ENCODE measurements at regions not wholly inside any gene's neighbourhood (a gene's known extent, or its start where the extent isn't known, plus 50 kb on each side); places are given as distances from the start of the nearest gene placed in this dataset.

- Histone ChIP-seq H3K36me3 (ENCODE audit: low read depth, missing control alignments) (no peaks in the 10 kb centered on the region), H3K4me3 (no peak overlapping the region), H3K27ac (no peak overlapping the region), H3K9me3 (no peaks in the 10 kb centered on the region), H3K4me1 (no peaks in the 10 kb centered on the region), H3K27me3 (no peaks in the 10 kb centered on the region)
- intact Hi-C loops (cut with DNase I; ENCODE audit: low total_unique reads) = loop anchor here (10.0 kb wide), 1 partner anchor 940 kb away; no protein-coding TSS in a partner anchor
- 56 to 61% methylated on average over 6 of the region's 6 CpGs for WGBS, 2 donors
- peak in 2 of 3 experiments; percentile 21 to 41 for TF ChIP-seq CTCF (IDR thresholded peaks at IDR 0.05)
- no peak for TF ChIP-seq POLR2A (IDR thresholded peaks at IDR 0.05)
- peak; percentile 50 for DNase-seq
Measured at GRCh38 chr15:93974804-93975481, 256.4 kb upstream of the MCTP2 start.

- Histone ChIP-seq H3K4me1 (no peaks in the 10 kb centered on the region), H3K27ac (no peak overlapping the region), H3K27me3 (no peaks in the 10 kb centered on the region), H3K36me3 (ENCODE audit: low read depth, missing control alignments) (no peaks in the 10 kb centered on the region), H3K4me3 (no peak overlapping the region), H3K9me3 (no peaks in the 10 kb centered on the region)
- intact Hi-C loops (cut with DNase I; ENCODE audit: low total_unique reads) = loop anchor here (10.0 kb wide), 1 partner anchor 938 kb away; no protein-coding TSS in a partner anchor
- 50 to 52% methylated on average over 5 of the region's 5 CpGs for WGBS, 2 donors
- DNase-seq = peak; percentile 46
- no peak for TF ChIP-seq POLR2A (IDR thresholded peaks at IDR 0.05)
- TF ChIP-seq CTCF (IDR thresholded peaks at IDR 0.05) = no peak
Measured at GRCh38 chr15:93973287-93973686, 258.1 kb upstream of the MCTP2 start.

- no peak overlapping the region for H3K27ac ChIP-seq
- no peaks in the 10 kb centered on the region for H3K27me3 ChIP-seq
- intact Hi-C loops (cut with DNase I; ENCODE audit: low total_unique reads) = no loop called here
- DNase-seq = no peak
- no peaks in the 10 kb centered on the region for H3K4me1 ChIP-seq
- H3K36me3 ChIP-seq (ENCODE audit: low read depth, missing control alignments) = no peaks in the 10 kb centered on the region
- H3K4me3 ChIP-seq = no peak overlapping the region
- WGBS, 2 donors = 77 to 87% methylated on average over 6 of the region's 6 CpGs
- TF ChIP-seq CTCF (IDR thresholded peaks at IDR 0.05) (no peak), POLR2A (IDR thresholded peaks at IDR 0.05) (no peak)
- H3K9me3 ChIP-seq = no peaks in the 10 kb centered on the region
Measured at GRCh38 chr15:93968773-93969172, 262.6 kb upstream of the MCTP2 start.

- intact Hi-C loops (cut with DNase I; ENCODE audit: low total_unique reads) = no loop called here
- no peak for DNase-seq
- H3K27ac ChIP-seq = no peak overlapping the region
- no peaks in the 10 kb centered on the region for H3K36me3 ChIP-seq (ENCODE audit: low read depth, missing control alignments)
- H3K9me3 ChIP-seq = no peaks in the 10 kb centered on the region
- 71 to 83% methylated on average over 6 of the region's 6 CpGs for WGBS, 2 donors
- H3K27me3 ChIP-seq = no peaks in the 10 kb centered on the region
- no peak overlapping the region for H3K4me3 ChIP-seq
- no peaks in the 10 kb centered on the region for H3K4me1 ChIP-seq
- no peak for TF ChIP-seq POLR2A (IDR thresholded peaks at IDR 0.05)
- no peak for TF ChIP-seq CTCF (IDR thresholded peaks at IDR 0.05)
Measured at GRCh38 chr15:93965304-93965908, 266.0 kb upstream of the MCTP2 start.

Measured in testis (tissue), 2 donors.